PC-9 (cell line): ENCODE measurements at regions not wholly inside any gene's neighbourhood (a gene's known extent, or its start where the extent isn't known, plus 50 kb on each side); places are given as distances from the start of the nearest gene placed in this dataset.
A peak's percentile ranks its signal among the peaks of the same experiment; 100 is the strongest.

ENCODE experiments used
- BruUV-seq: library from RNA; stranded (reverse); fragments of 400-500 nt; replicated peaks from 2 replicates; lab custom pipeline; 2021; lab: Mats Ljungman, UMichigan
- CTCF ChIA-PET: fragments of 300-600 bp; sonication (Branson Sonifier 250); formaldehyde crosslinking; loops from one replicate; lab custom pipeline; 2022; ENCODE audit warnings: antibody characterized with exemption; lab: Charles Lee
- POLR2A ChIA-PET: fragments of 300-600 bp; sonication (Branson Sonifier 250); formaldehyde crosslinking; loops from one replicate; lab custom pipeline; 2022; ENCODE audit warnings: antibody characterized with exemption; ENCODE audit not compliant: unreplicated experiment; lab: Charles Lee
- DNase-seq, 2 experiments: peaks; one replicate each; pipeline versions ENCODE4 v3.0.0 to v3.0.0-alpha.2; 2015 to 2022; ENCODE audit warnings: mixed read lengths in 1 of 2
- H2AFZ ChIP-seq: fragments of 200-600 bp; sonication (generic); 2 replicates; pipeline ENCODE4 v1.8.1; 2017; ENCODE audit warnings: antibody characterized with exemption
- H3F3A ChIP-seq: fragments of 200-600 bp; sonication (generic); 2 replicates; pipeline ENCODE4 v1.8.1; 2017; ENCODE audit warnings: antibody characterized with exemption, mild to moderate bottlenecking, low read depth; ENCODE audit not compliant: insufficient read depth
- H3K27ac ChIP-seq: fragments of 200-600 bp; sonication (generic); 2 replicates; pipeline ENCODE4 v1.6.1; 2016; ENCODE audit warnings: mixed run types
- H3K27me3 ChIP-seq: fragments of 200-600 bp; sonication (generic); 2 replicates; pipeline ENCODE4 v1.6.1; 2016; ENCODE audit warnings: low read depth, mixed run types; ENCODE audit not compliant: insufficient read depth
- H3K36me3 ChIP-seq: fragments of 200-600 bp; sonication (generic); 2 replicates; pipeline ENCODE4 v1.6.1; 2016; ENCODE audit warnings: low read depth, mixed run types
- H3K4me1 ChIP-seq: fragments of 200-600 bp; sonication (generic); replicated peaks from 2 replicates; pipeline ENCODE4 v1.6.1; 2016; ENCODE audit warnings: mixed run types; ENCODE audit not compliant: insufficient read depth
- H3K4me2 ChIP-seq: fragments of 200-600 bp; sonication (generic); 2 replicates; pipeline ENCODE4 v1.6.1; 2017; ENCODE audit warnings: mixed run types
- H3K4me3 ChIP-seq: fragments of 200-600 bp; sonication (generic); 2 replicates; pipeline ENCODE4 v1.6.1; 2016; ENCODE audit warnings: mixed run types
- H3K79me2 ChIP-seq: fragments of 200-600 bp; sonication (generic); 2 replicates; pipeline ENCODE4 v1.6.1; 2017; ENCODE audit warnings: low read depth, mixed run types
- H3K9me2 ChIP-seq: fragments of 200-600 bp; sonication (generic); 2 replicates; pipeline ENCODE4 v1.8.1; 2017; ENCODE audit warnings: mild to moderate bottlenecking; ENCODE audit not compliant: insufficient read depth
- H3K9me3 ChIP-seq: fragments of 200-600 bp; sonication (generic); 2 replicates; pipeline ENCODE4 v1.8.1; 2016; ENCODE audit warnings: low read depth; ENCODE audit not compliant: insufficient read depth
- H4K20me1 ChIP-seq: fragments of 200-600 bp; sonication (generic); 2 replicates; pipeline ENCODE4 v1.8.1; 2017; ENCODE audit not compliant: insufficient read depth
- CTCF ChIP-seq: fragments of 200-600 bp; sonication (generic); conservative IDR thresholded peaks from 2 replicates; pipeline ENCODE4 v1.6.1; 2017; ENCODE audit warnings: mixed run types, antibody characterized with exemption, mild to moderate bottlenecking, moderate library complexity
- EZH2 ChIP-seq: fragments of 200-600 bp; sonication (generic); IDR thresholded peaks from 2 replicates; pipeline ENCODE4 v1.8.0; 2017; ENCODE audit warnings: antibody characterized with exemption, low read depth
- intact Hi-C: fragments of 100-400 bp; cut with micrococcal nuclease; formaldehyde crosslinking; loops from one replicate; pipeline ENCODE4 v1.10.0; 2022; ENCODE audit not compliant: unreplicated experiment

GRCh38 chr3:181318321-181318720 is 328.8 kb upstream of the DNAJC19 start:
- Histone ChIP-seq H3K4me1 (no peaks in the 10 kb centered on the region), H3K27me3 (0 out of 2 replicates have a peak, but pooled peaks cover 9% of the 10 kb centered on the region), H2AFZ (no peak overlapping the region), H3F3A (no peaks in the 10 kb centered on the region), H3K27ac (no peak overlapping the region), H3K79me2 (no peaks in the 10 kb centered on the region), H4K20me1 (no peaks in the 10 kb centered on the region), H3K9me3 (no peaks in the 10 kb centered on the region), H3K9me2 (no peaks in the 10 kb centered on the region), H3K4me2 (no peak overlapping the region), H3K4me3 (no peak overlapping the region), H3K36me3 (no peaks in the 10 kb centered on the region)
- DNase-seq = no peak
- CTCF ChIA-PET = no interaction called here
- intact Hi-C loops = no loop called here
- TF ChIP-seq EZH2 = no peak
- no peak for TF ChIP-seq CTCF
- BruUV-seq = no TSS peak
- POLR2A ChIA-PET = no interaction called here

GRCh38 chr3:181317508-181317907 is 328.0 kb upstream of the DNAJC19 start:
- no TSS peak for BruUV-seq
- H3K36me3 ChIP-seq = no peaks in the 10 kb centered on the region
- POLR2A ChIA-PET = no interaction called here
- no peak for TF ChIP-seq CTCF
- no peak for TF ChIP-seq EZH2
- no peak overlapping the region for H2AFZ ChIP-seq
- CTCF ChIA-PET = interaction anchor here (0.6 kb wide), 1 partner anchor 384 kb away, joined by 3 read pairs; no protein-coding TSS in a partner anchor
- H3K9me2 ChIP-seq = no peaks in the 10 kb centered on the region
- H3K4me2 ChIP-seq = no peak overlapping the region
- 0 out of 2 replicates have a peak, but pooled peaks cover 10% of the 10 kb centered on the region for H3K27me3 ChIP-seq
- no peaks in the 10 kb centered on the region for H3K9me3 ChIP-seq
- DNase-seq = no peak
- no peak overlapping the region for H3K4me3 ChIP-seq
- no peaks in the 10 kb centered on the region for H3K79me2 ChIP-seq
- no peak overlapping the region for H3K27ac ChIP-seq
- H3F3A ChIP-seq = no peaks in the 10 kb centered on the region
- intact Hi-C loops = no loop called here
- H4K20me1 ChIP-seq = no peaks in the 10 kb centered on the region
- no peaks in the 10 kb centered on the region for H3K4me1 ChIP-seq

GRCh38 chr3:181316482-181316881 is 326.9 kb upstream of the DNAJC19 start:
- POLR2A ChIA-PET = no interaction called here
- Histone ChIP-seq H2AFZ (no peak overlapping the region), H3K27ac (no peak overlapping the region), H3K36me3 (no peaks in the 10 kb centered on the region), H3K4me1 (no peaks in the 10 kb centered on the region), H3K27me3 (0 out of 2 replicates have a peak, but pooled peaks cover 10% of the 10 kb centered on the region), H3K4me3 (no peak overlapping the region), H3K4me2 (no peak overlapping the region), H3K9me3 (no peaks in the 10 kb centered on the region), H3F3A (no peaks in the 10 kb centered on the region), H3K79me2 (no peaks in the 10 kb centered on the region), H4K20me1 (no peaks in the 10 kb centered on the region), H3K9me2 (no peaks in the 10 kb centered on the region)
- BruUV-seq = no TSS peak
- CTCF ChIA-PET = no interaction called here
- intact Hi-C loops = no loop called here
- TF ChIP-seq EZH2 = no peak
- no peak for TF ChIP-seq CTCF
- DNase-seq = peak in 1 of 2 experiments; percentile 7
